A549 (cell line): ENCODE measurements at regions not wholly inside any gene's neighbourhood (a gene's known extent, or its start where the extent isn't known, plus 50 kb on each side); places are given as distances from the start of the nearest gene placed in this dataset.

Source experiments
- ATAC-seq, 2 experiments: fragments of 200-7000 bp in 1 of 2; fragments of >200 bp in 1 of 2; cut with Nextera tagmentation in 1 of 2; cut with Tn5 transposase in 1 of 2; 3 replicates each; pipeline versions ENCODE4 v1.8.0 to v1.9.1; 2018 to 2020; ENCODE audit warnings: mild to moderate bottlenecking in 1 of 2, moderate library complexity in 1 of 2
- CTCF ChIA-PET: fragments of 300-600 bp; sonication (Branson Sonifier 250); formaldehyde crosslinking; extraction: SDS; loops from one replicate; lab custom pipeline; 2021; ENCODE audit warnings: antibody characterized with exemption, inconsistent platforms; lab: Yijun Ruan, JAX
- POLR2A ChIA-PET: fragments of 350-600 bp; formaldehyde crosslinking; extraction: SDS; loops from one replicate; lab custom pipeline; 2021; ENCODE audit warnings: antibody characterized with exemption, inconsistent platforms; lab: Yijun Ruan, JAX
- DNase-seq, 2 experiments: peaks; one replicate each; pipeline versions ENCODE4 v3.0.0 to v3.0.0-alpha.2; 2011 to 2016; ENCODE audit warnings: low read depth in 1 of 2, low spot score in 1 of 2
- FAIRE-seq: peaks from 2 replicates; lab custom pipeline; 2011; peaks lifted over from hg19 to GRCh38; lab: Jason Lieb, UNC
- H3K27ac ChIP-seq, 2 experiments: fragments of >200 bp; sonication (Bioruptor Twin); formaldehyde crosslinking; 3 replicates each; pipeline ENCODE4 v1.5.1; 2016 to 2017
- H3K4me1 ChIP-seq: fragments of >200 bp; sonication (Bioruptor Twin); formaldehyde crosslinking; 3 replicates; pipeline ENCODE4 v1.6.1; 2016
- H3K4me2 ChIP-seq: fragments of >200 bp; sonication (Bioruptor Twin); formaldehyde crosslinking; 3 replicates; pipeline ENCODE4 v1.6.1; 2016
- H3K4me3 ChIP-seq: fragments of >200 bp; sonication (Bioruptor Twin); formaldehyde crosslinking; 3 replicates; pipeline ENCODE4 v1.5.1; 2016
- H3K9me3 ChIP-seq: fragments of >200 bp; sonication (Bioruptor Twin); formaldehyde crosslinking; 3 replicates; pipeline ENCODE4 v1.6.1; 2016
- CBX8 ChIP-seq: fragments of 200-600 bp; sonication (generic); IDR thresholded peaks from 2 replicates; pipeline ENCODE4 v1.6.1; 2016
- CHD2 ChIP-seq: fragments of 150-350 bp; IDR thresholded peaks from 2 replicates; pipeline ENCODE4 v1.6.1; 2014; ENCODE audit warnings: low read length; ENCODE audit not compliant: partially characterized antibody
- CHD4 ChIP-seq: fragments of 200-600 bp; sonication (generic); IDR thresholded peaks from 2 replicates; pipeline ENCODE4 v1.6.1; 2016; ENCODE audit warnings: antibody characterized with exemption, mild to moderate bottlenecking, borderline replicate concordance
- CTCF ChIP-seq: fragments of >200 bp; sonication (Bioruptor Twin); formaldehyde crosslinking; IDR thresholded peaks from 3 replicates; pipeline ENCODE4 v1.5.1; 2016
- EHMT2 ChIP-seq: fragments of 200-600 bp; sonication (generic); IDR thresholded peaks from 2 replicates; pipeline ENCODE4 v1.6.1; 2016; ENCODE audit warnings: antibody characterized with exemption, low read depth, mild to moderate bottlenecking, moderate library complexity
- ESRRA ChIP-seq: fragments of 150-350 bp; IDR thresholded peaks from 2 replicates; pipeline ENCODE4 v1.6.1; 2014; ENCODE audit warnings: mild to moderate bottlenecking, low read length, borderline replicate concordance
- FOSB ChIP-seq: fragments of 250-450 bp; sonication (Bioruptor Pico); IDR thresholded peaks from 2 replicates; pipeline ENCODE4 v1.5.0; 2020; ENCODE audit warnings: mild to moderate bottlenecking, moderate library complexity
- FOSL2 ChIP-seq, 2 experiments: fragments of 450-650 bp in 1 of 2; fragments of >200 bp in 1 of 2; sonication (Bioruptor Twin) in 1 of 2; formaldehyde crosslinking; IDR thresholded peaks; 2 replicates each; pipeline versions ENCODE4 v1.5.0 to v1.6.1; 2016 to 2020; ENCODE audit warnings: mild to moderate bottlenecking in 1 of 2, moderate library complexity in 1 of 2
- HES2 ChIP-seq: fragments of >200 bp; sonication (Bioruptor Twin); formaldehyde crosslinking; IDR thresholded peaks from 2 replicates; pipeline ENCODE4 v1.6.1; 2016
- HEYL ChIP-seq: fragments of 250-450 bp; sonication (Bioruptor Pico); IDR thresholded peaks from 2 replicates; pipeline ENCODE4 v1.8.0; 2021; ENCODE audit warnings: mild to moderate bottlenecking, moderate library complexity
- HMGXB4 ChIP-seq: fragments of 250-450 bp; sonication (Bioruptor Pico); IDR thresholded peaks from 2 replicates; pipeline ENCODE4 v1.5.0; 2021; ENCODE audit warnings: mild to moderate bottlenecking, moderate library complexity, borderline replicate concordance
- HOXB13 ChIP-seq: fragments of 250-450 bp; sonication (Bioruptor Pico); IDR thresholded peaks from 2 replicates; pipeline ENCODE4 v1.5.0; 2020; ENCODE audit warnings: low read depth, mild to moderate bottlenecking, moderate library complexity
- JUN ChIP-seq, 2 experiments: fragments of >200 bp; sonication (Bioruptor Twin); formaldehyde crosslinking; IDR thresholded peaks; 2 replicates in 1 of 2; 3 replicates in 1 of 2; pipeline ENCODE4 v1.6.1; 2016 to 2017
- KDM1A ChIP-seq: fragments of 200-600 bp; sonication (generic); IDR thresholded peaks from 2 replicates; pipeline ENCODE4 v1.6.1; 2016; ENCODE audit warnings: low read depth, mild to moderate bottlenecking
- MAFK ChIP-seq: fragments of 450-650 bp; IDR thresholded peaks from 2 replicates; pipeline ENCODE4 v1.6.1; 2014; ENCODE audit not compliant: partially characterized antibody
- MAX ChIP-seq: IDR thresholded peaks from 2 replicates; pipeline ENCODE4 v1.6.1; 2012
- NFE2L2 ChIP-seq: fragments of 150-350 bp; conservative IDR thresholded peaks from 2 replicates; pipeline ENCODE4 v1.6.1; 2014; ENCODE audit warnings: low read length
- NPAS2 ChIP-seq: fragments of 250-450 bp; sonication (Bioruptor Pico); IDR thresholded peaks from 2 replicates; pipeline ENCODE4 v1.8.0; 2022; ENCODE audit warnings: mild to moderate bottlenecking, moderate library complexity, borderline replicate concordance
- PBX3 ChIP-seq: IDR thresholded peaks from 2 replicates; pipeline ENCODE4 v1.6.1; 2012
- PHF8 ChIP-seq: fragments of 200-600 bp; sonication (generic); IDR thresholded peaks from 2 replicates; pipeline ENCODE4 v1.6.1; 2016; ENCODE audit warnings: low read depth, mild to moderate bottlenecking, antibody characterized with exemption, moderate library complexity, borderline replicate concordance
- RCOR1 ChIP-seq: fragments of 150-350 bp; IDR thresholded peaks from 2 replicates; pipeline ENCODE4 v1.6.1; 2014; ENCODE audit warnings: antibody characterized with exemption, low read length, low read depth
- RNF2 ChIP-seq: fragments of 200-600 bp; sonication (generic); IDR thresholded peaks from 2 replicates; pipeline ENCODE4 v1.6.1; 2016; ENCODE audit warnings: low read depth, mild to moderate bottlenecking, antibody characterized with exemption, moderate library complexity, borderline replicate concordance
- TFCP2L1 ChIP-seq: fragments of 250-450 bp; sonication (Bioruptor Pico); IDR thresholded peaks from 2 replicates; pipeline ENCODE4 v1.5.0; 2021; ENCODE audit warnings: mild to moderate bottlenecking
- ZNF302 ChIP-seq: fragments of 250-450 bp; sonication (Bioruptor Pico); IDR thresholded peaks from 2 replicates; pipeline ENCODE4 v1.9.0; 2021; ENCODE audit warnings: inconsistent platforms, mild to moderate bottlenecking, moderate library complexity
- ZSCAN20 ChIP-seq: fragments of 250-450 bp; sonication (Bioruptor Pico); IDR thresholded peaks from 2 replicates; pipeline ENCODE4 v1.8.0; 2022; ENCODE audit warnings: mild to moderate bottlenecking, moderate library complexity
- WGBS: methylation state at CpG from one replicate; pipeline ENCODE4 v1.1.6; 2017; ENCODE audit errors: missing lambda C conversion rate; 5-methylcytosine and 5-hydroxymethylcytosine counted together

GRCh38 chr9:86674487-86674886 lies 272.8 kb downstream of the GAS1 start:
- Histone ChIP-seq H3K4me2 (no peak overlapping the region), H3K4me1 (no peaks in the 10 kb centered on the region), H3K4me3 (no peak overlapping the region), H3K9me3 (no peaks in the 10 kb centered on the region; the same call in 2 of the 3 replicates), H3K27ac (no peak overlapping the region)
- ChIA-PET POLR2A (no interaction called here), CTCF (interaction anchor here (0.6 kb wide), 1 partner anchor 272 kb away, joined by 3 read pairs; no protein-coding TSS in a partner anchor)
- ATAC-seq (no peak), DNase-seq (no peak), FAIRE-seq (no peak)
- no peak for TF ChIP-seq NFE2L2
- no peak for TF ChIP-seq KDM1A
- TF ChIP-seq CBX8: no peak
- TF ChIP-seq HOXB13 (CRISPR knock-in tag): no peak
- no peak for TF ChIP-seq ESRRA
- no peak for TF ChIP-seq PHF8
- no peak for TF ChIP-seq CHD4
- TF ChIP-seq ZSCAN20 (CRISPR knock-in tag): no peak
- no peak for TF ChIP-seq JUN (IDR thresholded peaks at IDR 0.05)
- TF ChIP-seq EHMT2: no peak
- no peak for TF ChIP-seq TFCP2L1 (CRISPR knock-in tag)
- TF ChIP-seq NPAS2 (CRISPR knock-in tag): no peak
- no peak for TF ChIP-seq MAX
- no peak for TF ChIP-seq CHD2
- TF ChIP-seq HEYL (CRISPR knock-in tag): no peak
- no peak for TF ChIP-seq CTCF
- TF ChIP-seq PBX3: no peak
- 0% methylated on average over 2 of the region's 2 CpGs for WGBS

- ATAC-seq: no peak
- no peaks in the 10 kb centered on the region; the same call in 2 of the 3 replicates for H3K9me3 ChIP-seq
- no peak overlapping the region for H3K4me2 ChIP-seq
- ChIA-PET CTCF (no interaction called here), POLR2A (no interaction called here)
- no peak for FAIRE-seq
- 51% methylated on average over 2 of the region's 2 CpGs for WGBS
- DNase-seq: no peak
- TF ChIP-seq FOSB (CRISPR knock-in tag) (no peak), CTCF (no peak), NFE2L2 (no peak), RNF2 (no peak), HMGXB4 (CRISPR knock-in tag) (no peak), RCOR1 (no peak), HES2 (no peak), FOSL2 (IDR thresholded peaks at IDR 0.05) (no peak), FOSL2 (CRISPR knock-in tag; IDR thresholded peaks at IDR 0.05) (no peak), MAFK (no peak), ZNF302 (CRISPR knock-in tag) (no peak)
- TF ChIP-seq, all 56 proteins: peak for 0
- H3K27ac ChIP-seq: no peak overlapping the region
- no peaks in the 10 kb centered on the region for H3K4me1 ChIP-seq
- H3K4me3 ChIP-seq: no peak overlapping the region
Observed at GRCh38 chr9:86672966-86673365, 274.3 kb downstream of the GAS1 start.
